ENCODE measurements at regions not wholly inside any gene's neighbourhood (a gene's known extent, or its start where the extent isn't known, plus 50 kb on each side); places are given as distances from the start of the nearest gene placed in this dataset.

DNA sequence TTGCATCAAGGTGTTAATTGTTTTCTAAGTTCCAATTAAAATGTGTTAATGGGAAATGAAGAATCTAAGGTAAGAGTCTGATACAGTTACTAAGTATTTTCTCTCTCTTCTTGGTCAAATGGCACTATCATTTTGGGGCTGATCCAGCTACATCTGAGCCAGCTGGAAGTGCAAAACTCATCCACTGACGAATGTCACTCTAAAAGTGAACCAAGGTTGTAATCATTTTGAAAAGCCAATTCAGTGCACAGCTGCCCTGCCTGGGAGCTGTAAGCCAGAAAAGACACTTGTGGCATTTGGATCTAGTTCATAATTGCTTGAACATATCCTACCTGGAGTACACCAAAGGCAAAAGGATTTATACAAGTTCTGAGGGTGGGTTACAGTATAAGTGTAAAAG is 1011.3 kb downstream of the AACS start:
- TF ChIP-seq, protein P1, sequence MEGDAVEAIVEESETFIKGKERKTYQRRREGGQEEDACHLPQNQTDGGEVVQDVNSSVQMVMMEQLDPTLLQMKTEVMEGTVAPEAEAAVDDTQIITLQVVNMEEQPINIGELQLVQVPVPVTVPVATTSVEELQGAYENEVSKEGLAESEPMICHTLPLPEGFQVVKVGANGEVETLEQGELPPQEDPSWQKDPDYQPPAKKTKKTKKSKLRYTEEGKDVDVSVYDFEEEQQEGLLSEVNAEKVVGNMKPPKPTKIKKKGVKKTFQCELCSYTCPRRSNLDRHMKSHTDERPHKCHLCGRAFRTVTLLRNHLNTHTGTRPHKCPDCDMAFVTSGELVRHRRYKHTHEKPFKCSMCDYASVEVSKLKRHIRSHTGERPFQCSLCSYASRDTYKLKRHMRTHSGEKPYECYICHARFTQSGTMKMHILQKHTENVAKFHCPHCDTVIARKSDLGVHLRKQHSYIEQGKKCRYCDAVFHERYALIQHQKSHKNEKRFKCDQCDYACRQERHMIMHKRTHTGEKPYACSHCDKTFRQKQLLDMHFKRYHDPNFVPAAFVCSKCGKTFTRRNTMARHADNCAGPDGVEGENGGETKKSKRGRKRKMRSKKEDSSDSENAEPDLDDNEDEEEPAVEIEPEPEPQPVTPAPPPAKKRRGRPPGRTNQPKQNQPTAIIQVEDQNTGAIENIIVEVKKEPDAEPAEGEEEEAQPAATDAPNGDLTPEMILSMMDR (IDR thresholded peaks at IDR 0.05; ENCODE audit: insufficient read depth, low read length, poor library complexity, severe bottlenecking) = no peak
- H3K4me3 ChIP-seq (replicated peaks; ENCODE audit: low read depth, low read length) = no peak overlapping the region
- no peaks in the 10 kb centered on the region for H3K27me3 ChIP-seq (replicated peaks; ENCODE audit: control insufficient read depth, insufficient read depth, low read length)

DNA sequence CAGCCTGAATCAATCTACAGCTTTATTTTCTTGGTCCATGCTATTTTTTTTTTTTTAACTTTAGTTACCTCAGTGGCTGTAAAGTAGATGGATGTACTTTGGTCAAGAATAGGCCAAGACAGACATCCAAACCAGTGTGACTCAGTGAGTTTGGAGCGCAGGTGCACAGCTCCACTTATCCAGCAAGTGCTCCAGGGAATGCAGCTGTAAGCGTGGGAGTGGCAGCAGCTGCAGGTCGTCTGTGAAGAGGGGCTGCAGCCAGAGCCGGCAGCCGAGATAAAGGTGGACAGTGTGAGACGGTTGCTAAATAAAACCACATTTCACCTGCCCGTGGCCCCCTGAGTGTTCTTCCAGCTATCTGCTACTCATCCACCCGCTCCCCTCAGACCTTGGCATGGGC is 1018.7 kb downstream of the AACS start:
- Histone ChIP-seq H3K27me3 (replicated peaks; ENCODE audit: control insufficient read depth, insufficient read depth, low read length) (no peaks in the 10 kb centered on the region), H3K4me3 (replicated peaks; ENCODE audit: low read depth, low read length) (no peak overlapping the region), H3K36me3 (ENCODE audit: control insufficient read depth, insufficient read depth, low read length) (no peaks in the 10 kb centered on the region)
- DNase-seq (ENCODE audit: extremely low read depth, insufficient read length) = no peak
- TF ChIP-seq, protein P1 (IDR thresholded peaks at IDR 0.05; ENCODE audit: insufficient read depth, low read length, poor library complexity, severe bottlenecking) = no peak

More for the DNA sequence above, 1011.3 kb downstream of the AACS start:
- DNase-seq (ENCODE audit: extremely low read depth, insufficient read length) = no peak
- no peaks in the 10 kb centered on the region for H3K36me3 ChIP-seq (ENCODE audit: control insufficient read depth, insufficient read depth, low read length)

DNA sequence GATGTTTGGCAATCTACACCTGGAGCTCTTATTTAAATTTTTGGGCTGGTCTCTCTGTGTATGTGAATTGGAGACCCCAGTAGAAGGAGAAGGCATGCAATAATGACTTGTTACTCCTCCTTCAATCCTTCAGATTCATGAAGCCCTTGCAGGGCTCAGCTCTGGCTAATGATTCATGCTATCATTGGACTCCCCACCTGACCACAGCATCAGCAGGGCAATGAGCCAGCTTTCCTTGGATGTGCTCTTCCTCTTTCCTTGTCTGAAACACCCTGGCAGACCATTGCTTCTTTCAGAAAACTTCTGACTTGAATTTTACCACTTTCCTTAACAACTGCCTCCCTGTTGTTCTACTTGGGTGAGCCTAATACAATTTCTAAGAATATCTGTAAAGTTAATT is 1019.2 kb downstream of the AACS start:
- H3K4me3 ChIP-seq (replicated peaks; ENCODE audit: low read depth, low read length) = no peak overlapping the region

DNA sequence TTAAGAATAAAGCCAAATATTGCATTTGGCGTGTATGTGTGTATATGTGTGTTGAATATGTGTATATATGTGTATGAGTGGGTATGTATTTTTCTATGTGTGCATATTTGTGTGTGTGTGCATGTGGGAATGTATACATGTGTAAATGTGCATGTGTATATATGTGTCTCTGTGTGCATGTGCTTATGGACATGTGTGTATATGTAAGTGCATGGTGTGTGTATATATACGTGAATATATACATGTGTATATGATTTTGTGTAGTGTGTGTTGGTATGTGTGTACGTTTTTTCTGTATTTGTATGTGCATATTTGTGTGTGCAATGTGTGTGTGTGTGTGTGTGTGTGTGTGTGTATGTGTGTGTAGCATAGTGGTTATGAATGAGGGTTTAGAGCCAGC is 1021.0 kb downstream of the AACS start:
- Histone ChIP-seq H3K27me3 (replicated peaks; ENCODE audit: control insufficient read depth, insufficient read depth, low read length) (no peaks in the 10 kb centered on the region), H3K36me3 (ENCODE audit: control insufficient read depth, insufficient read depth, low read length) (no peaks in the 10 kb centered on the region), H3K4me3 (replicated peaks; ENCODE audit: low read depth, low read length) (no peak overlapping the region)
- TF ChIP-seq, protein P1 (IDR thresholded peaks at IDR 0.05; ENCODE audit: insufficient read depth, low read length, poor library complexity, severe bottlenecking) = no peak
- DNase-seq (ENCODE audit: extremely low read depth, insufficient read length) = no peak

More for the DNA sequence above, 1019.2 kb downstream of the AACS start:
- no peaks in the 10 kb centered on the region for H3K27me3 ChIP-seq (replicated peaks; ENCODE audit: control insufficient read depth, insufficient read depth, low read length)
- DNase-seq (ENCODE audit: extremely low read depth, insufficient read length) = no peak
- no peaks in the 10 kb centered on the region for H3K36me3 ChIP-seq (ENCODE audit: control insufficient read depth, insufficient read depth, low read length)
- TF ChIP-seq, protein P1 (IDR thresholded peaks at IDR 0.05; ENCODE audit: insufficient read depth, low read length, poor library complexity, severe bottlenecking) = no peak

DNA sequence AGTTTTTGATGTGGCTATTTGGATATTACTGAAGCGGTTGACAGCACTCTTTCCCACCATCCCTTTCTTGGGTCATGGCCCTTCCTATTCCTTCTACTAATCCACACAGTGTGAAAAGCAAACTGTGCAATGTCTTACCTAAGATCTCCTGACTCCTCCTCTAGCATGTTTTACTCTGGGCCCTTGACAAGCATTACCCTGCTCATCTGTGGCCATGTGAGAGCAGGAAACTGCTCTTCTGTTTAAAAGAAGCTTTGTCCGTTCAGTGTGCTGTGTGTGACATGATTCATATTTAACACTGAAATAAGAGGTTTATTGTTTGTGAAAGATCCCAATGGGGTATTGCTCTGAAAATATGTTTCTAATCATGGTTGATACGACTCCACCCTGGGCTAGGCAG is 1022.5 kb downstream of the AACS start:
- DNase-seq (ENCODE audit: extremely low read depth, insufficient read length) = no peak
- TF ChIP-seq, protein P1 (IDR thresholded peaks at IDR 0.05; ENCODE audit: insufficient read depth, low read length, poor library complexity, severe bottlenecking) = no peak
- no peak overlapping the region for H3K4me3 ChIP-seq (replicated peaks; ENCODE audit: low read depth, low read length)
- H3K27me3 ChIP-seq (replicated peaks; ENCODE audit: control insufficient read depth, insufficient read depth, low read length) = no peaks in the 10 kb centered on the region
- H3K36me3 ChIP-seq (ENCODE audit: control insufficient read depth, insufficient read depth, low read length) = no peaks in the 10 kb centered on the region

DNA sequence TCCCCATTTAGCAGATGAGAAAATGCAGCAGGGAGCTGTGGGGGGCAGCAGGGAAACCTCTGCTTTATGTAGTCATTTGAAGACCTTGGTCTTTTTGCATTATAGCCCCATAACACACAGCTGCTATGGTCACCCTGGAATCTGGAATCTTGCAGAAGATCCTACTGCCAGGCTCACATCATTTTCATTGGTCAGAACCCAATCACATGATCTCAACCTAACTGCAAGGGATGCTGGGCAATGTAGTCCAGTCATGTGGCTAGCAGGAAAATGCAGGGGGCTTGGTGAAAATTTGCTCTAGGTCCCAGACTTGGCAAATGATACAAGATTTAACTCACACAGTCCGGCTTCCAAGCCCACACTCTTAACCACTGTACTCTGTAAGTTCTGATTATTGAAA is 1028.7 kb downstream of the AACS start:
- Histone ChIP-seq H3K4me3 (replicated peaks; ENCODE audit: low read depth, low read length) (no peak overlapping the region), H3K27me3 (replicated peaks; ENCODE audit: control insufficient read depth, insufficient read depth, low read length) (no peaks in the 10 kb centered on the region), H3K36me3 (ENCODE audit: control insufficient read depth, insufficient read depth, low read length) (no peaks in the 10 kb centered on the region)
- TF ChIP-seq, protein P1 (IDR thresholded peaks at IDR 0.05; ENCODE audit: insufficient read depth, low read length, poor library complexity, severe bottlenecking) = no peak
- no peak for DNase-seq (ENCODE audit: extremely low read depth, insufficient read length)

Data from GM06990 (cell line).